GM12892 (cell line): ENCODE measurements at regions not wholly inside any gene's neighbourhood (a gene's known extent, or its start where the extent isn't known, plus 50 kb on each side); places are given as distances from the start of the nearest gene placed in this dataset.

Source experiments
- POLR2A ChIP-seq: IDR thresholded peaks from 2 replicates; pipeline ENCODE4 v1.6.1; 2011; ENCODE audit warnings: low read depth, low read length, control low read depth
- POLR2AphosphoS5 ChIP-seq: IDR thresholded peaks from 2 replicates; pipeline ENCODE4 v1.6.1; 2011; ENCODE audit warnings: low read depth, low read length, control low read depth
- TAF1 ChIP-seq: IDR thresholded peaks from 2 replicates; pipeline ENCODE4 v1.6.1; 2011; ENCODE audit warnings: low read depth, mild to moderate bottlenecking, control low read depth, low read length, borderline replicate concordance

- TF ChIP-seq POLR2AphosphoS5 (no peak), TAF1 (no peak), POLR2A (no peak)
These were observed 108.7 kb upstream of the F3 start for GRCh38 chr1:94650301-94650700.
